PC-3 (cell line): ENCODE measurements at regions not wholly inside any gene's neighbourhood (a gene's known extent, or its start where the extent isn't known, plus 50 kb on each side); places are given as distances from the start of the nearest gene placed in this dataset.

ENCODE experiments used
- ATAC-seq: fragments of 200-7000 bp; cut with Tn5 transposase; 2 replicates; pipeline ENCODE4 v1.9.1; 2020; ENCODE audit warnings: mild to moderate bottlenecking, moderate library complexity
- BruUV-seq: library from RNA; stranded (reverse); fragments of 400-500 nt; replicated peaks from 2 replicates; lab custom pipeline; 2021; lab: Mats Ljungman, UMichigan
- CTCF ChIA-PET: fragments of 300-600 bp; sonication (Branson Sonifier 250); formaldehyde crosslinking; loops from one replicate; lab custom pipeline; 2022; ENCODE audit warnings: antibody characterized with exemption; lab: Charles Lee
- POLR2A ChIA-PET: fragments of 300-600 bp; sonication (Branson Sonifier 250); formaldehyde crosslinking; loops from one replicate; lab custom pipeline; 2022; ENCODE audit warnings: antibody characterized with exemption; ENCODE audit not compliant: unreplicated experiment; lab: Charles Lee
- DNase-seq: peaks from one replicate; pipeline ENCODE4 v3.0.0-alpha.2; 2015
- H2AFZ ChIP-seq: fragments of 300-600 bp; sonication (generic); 2 replicates; pipeline ENCODE4 v1.6.0; 2016; ENCODE audit warnings: antibody characterized with exemption, low read length
- H3F3A ChIP-seq: fragments of 300-600 bp; sonication (generic); one replicate; pipeline ENCODE4 v1.6.0; 2017; ENCODE audit warnings: antibody characterized with exemption, low read length, control low read depth, mild to moderate bottlenecking; ENCODE audit not compliant: unreplicated experiment
- H3K27ac ChIP-seq: fragments of 300-600 bp; sonication (generic); 2 replicates; pipeline ENCODE4 v1.5.1; 2016; ENCODE audit warnings: mild to moderate bottlenecking, low read length
- H3K27me3 ChIP-seq: fragments of 300-600 bp; sonication (generic); 2 replicates; pipeline ENCODE4 v1.6.1; 2016; ENCODE audit warnings: low read length, mixed read lengths
- H3K36me3 ChIP-seq: fragments of 300-600 bp; sonication (generic); 2 replicates; pipeline ENCODE4 v1.6.1; 2016; ENCODE audit warnings: low read depth, mixed run types, low read length, mixed read lengths
- H3K4me1 ChIP-seq: fragments of 300-600 bp; sonication (generic); 2 replicates; pipeline ENCODE4 v1.5.1; 2016; ENCODE audit warnings: low read length; ENCODE audit not compliant: insufficient read depth
- H3K4me2 ChIP-seq: fragments of 300-600 bp; sonication (generic); 2 replicates; pipeline ENCODE4 v1.6.0; 2016; ENCODE audit warnings: low read length
- H3K4me3 ChIP-seq: fragments of 300-600 bp; sonication (generic); 2 replicates; pipeline ENCODE4 v1.5.1; 2016; ENCODE audit warnings: mild to moderate bottlenecking, low read length, mixed read lengths
- H3K79me2 ChIP-seq: fragments of 300-600 bp; sonication (generic); 2 replicates; pipeline ENCODE4 v1.6.1; 2017; ENCODE audit warnings: low read length, mixed read lengths
- H3K9ac ChIP-seq: fragments of 300-600 bp; sonication (generic); 2 replicates; pipeline ENCODE4 v1.6.0; 2016; ENCODE audit warnings: mild to moderate bottlenecking, low read length
- H3K9me2 ChIP-seq: fragments of 300-600 bp; sonication (generic); replicated peaks from 2 replicates; pipeline ENCODE4 v1.6.1; 2016; ENCODE audit warnings: mixed run types, low read length, mixed read lengths
- H3K9me3 ChIP-seq: fragments of 300-600 bp; sonication (generic); 2 replicates; pipeline ENCODE4 v1.6.1; 2016; ENCODE audit warnings: low read length, mixed read lengths
- H4K20me1 ChIP-seq: fragments of 300-600 bp; sonication (generic); 2 replicates; pipeline ENCODE4 v1.6.1; 2016; ENCODE audit warnings: low read length, mixed read lengths
- CTCF ChIP-seq: fragments of 300-600 bp; sonication (generic); conservative IDR thresholded peaks from 2 replicates; pipeline ENCODE4 v1.5.1; 2017; ENCODE audit warnings: antibody characterized with exemption, low read depth, mild to moderate bottlenecking, low read length
- EZH2 ChIP-seq: fragments of 300-600 bp; sonication (generic); IDR thresholded peaks from one replicate; pipeline ENCODE4 v1.6.1; 2017; ENCODE audit warnings: antibody characterized with exemption, mild to moderate bottlenecking, low read length; ENCODE audit not compliant: unreplicated experiment
- EZH2phosphoT487 ChIP-seq: fragments of 300-600 bp; sonication (generic); IDR thresholded peaks from 2 replicates; pipeline ENCODE4 v1.6.1; 2018; ENCODE audit warnings: mild to moderate bottlenecking, antibody characterized with exemption, low read length, borderline replicate concordance
- intact Hi-C: fragments of 100-400 bp; cut with micrococcal nuclease; formaldehyde crosslinking; loops from 2 replicates; pipeline ENCODE4 v1.9.0; 2023

GRCh38 chr5:156153602-156154001, 173.4 kb upstream of the SGCD start:
- no peak for ATAC-seq
- Histone ChIP-seq H3K4me1 (no peaks in the 10 kb centered on the region), H3K9me2 (no peaks in the 10 kb centered on the region), H3K4me2 (no peak overlapping the region), H3K27me3 (no peaks in the 10 kb centered on the region), H3K9me3 (no peaks in the 10 kb centered on the region), H3F3A (no peaks in the 10 kb centered on the region), H3K9ac (no peak overlapping the region), H4K20me1 (no peaks in the 10 kb centered on the region), H2AFZ (no peak overlapping the region), H3K36me3 (no peaks in the 10 kb centered on the region), H3K4me3 (no peak overlapping the region), H3K79me2 (no peaks in the 10 kb centered on the region), H3K27ac (no peak overlapping the region)
- BruUV-seq: no TSS peak
- POLR2A ChIA-PET: no interaction called here
- CTCF ChIA-PET: no interaction called here
- TF ChIP-seq EZH2phosphoT487 (no peak), CTCF (no peak), EZH2 (no peak)
- intact Hi-C loops: no loop called here
- DNase-seq: no peak

GRCh38 chr5:156154757-156155156, 172.2 kb upstream of the SGCD start:
- H3F3A ChIP-seq: no peaks in the 10 kb centered on the region
- DNase-seq (no peak), ATAC-seq (no peak)
- H3K36me3 ChIP-seq: no peaks in the 10 kb centered on the region
- CTCF ChIA-PET: no interaction called here
- intact Hi-C loops: no loop called here
- H3K9me2 ChIP-seq: no peaks in the 10 kb centered on the region
- no peak overlapping the region for H3K9ac ChIP-seq
- H3K4me2 ChIP-seq: no peak overlapping the region
- no peaks in the 10 kb centered on the region for H3K4me1 ChIP-seq
- TF ChIP-seq EZH2 (no peak), EZH2phosphoT487 (no peak), CTCF (no peak)
- no peaks in the 10 kb centered on the region for H4K20me1 ChIP-seq
- H3K4me3 ChIP-seq: no peak overlapping the region
- POLR2A ChIA-PET: no interaction called here
- H2AFZ ChIP-seq: no peak overlapping the region
- H3K79me2 ChIP-seq: no peaks in the 10 kb centered on the region
- no TSS peak for BruUV-seq
- no peak overlapping the region for H3K27ac ChIP-seq
- no peaks in the 10 kb centered on the region for H3K27me3 ChIP-seq
- H3K9me3 ChIP-seq: no peaks in the 10 kb centered on the region

- H3K4me1 ChIP-seq: no peaks in the 10 kb centered on the region
- BruUV-seq: no TSS peak
- H3K9me3 ChIP-seq: no peaks in the 10 kb centered on the region
- ATAC-seq (no peak), DNase-seq (no peak)
- H3K9me2 ChIP-seq: no peaks in the 10 kb centered on the region
- no peak overlapping the region for H3K27ac ChIP-seq
- H3K36me3 ChIP-seq: no peaks in the 10 kb centered on the region
- ChIA-PET POLR2A (no interaction called here), CTCF (no interaction called here)
- H3K27me3 ChIP-seq: no peaks in the 10 kb centered on the region
- no peaks in the 10 kb centered on the region for H3K79me2 ChIP-seq
- H3K9ac ChIP-seq: no peak overlapping the region
- no peak overlapping the region for H2AFZ ChIP-seq
- H3K4me2 ChIP-seq: no peak overlapping the region
- H3F3A ChIP-seq: no peaks in the 10 kb centered on the region
- no peak for TF ChIP-seq EZH2
- TF ChIP-seq CTCF: no peak
- no peak for TF ChIP-seq EZH2phosphoT487
- intact Hi-C loops: no loop called here
- H3K4me3 ChIP-seq: no peak overlapping the region
- no peaks in the 10 kb centered on the region for H4K20me1 ChIP-seq
Measured at GRCh38 chr5:156155598-156155997, 171.4 kb upstream of the SGCD start.
